ENCODE measurements at regions not wholly inside any gene's neighbourhood (a gene's known extent, or its start where the extent isn't known, plus 50 kb on each side); places are given as distances from the start of the nearest gene placed in this dataset.

DNA sequence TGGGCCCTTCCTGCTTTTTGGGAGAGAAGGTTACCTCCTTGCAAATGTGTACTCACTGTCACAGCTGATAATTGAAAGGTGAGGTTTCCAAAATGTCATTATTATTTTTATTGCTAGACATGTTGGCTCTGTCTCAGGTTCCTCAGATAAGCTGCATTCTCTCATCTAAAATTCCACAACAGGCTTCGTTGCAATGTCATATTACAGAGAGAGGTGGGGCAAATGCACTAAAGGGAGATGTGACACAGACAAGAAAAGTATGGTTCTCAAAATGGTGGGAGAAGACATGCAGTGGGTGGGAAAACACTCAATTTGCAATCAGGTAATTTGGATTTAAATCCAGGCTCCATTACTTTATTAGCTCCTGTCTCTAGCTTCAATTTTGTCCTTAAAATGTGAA, 256.4 kb upstream of the POU3F2 start:
- ATAC-seq (no peak), DNase-seq (ENCODE audit: low read depth, low spot score) (no peak), FAIRE-seq (no peak)
- intact Hi-C loops (cut with micrococcal nuclease; ENCODE audit: unreplicated experiment), result no loop called here
- H4K20me1 ChIP-seq (ENCODE audit: control insufficient read depth, insufficient read depth), result no peaks in the 10 kb centered on the region
- TF ChIP-seq ZNF207 (IDR thresholded peaks at IDR 0.05; ENCODE audit: borderline replicate concordance), result no peak
- TF ChIP-seq NFYA (IDR thresholded peaks at IDR 0.05; ENCODE audit: borderline replicate concordance, low read depth, low read length), result no peak
- no peak for TF ChIP-seq RFX5 (IDR thresholded peaks at IDR 0.05; ENCODE audit: low read depth, low read length)
- ChIA-PET CTCF (no interaction called here), SMC1A (ENCODE audit: uncharacterized antibody, unreplicated experiment) (interaction anchor here (0.6 kb wide), 1 partner anchor 17 kb away, joined by 3 read pairs; no protein-coding TSS in a partner anchor), RAD21 (ENCODE audit: unreplicated experiment) (no interaction called here), POLR2A (no interaction called here)
- H3K36me3 ChIP-seq (ENCODE audit: control insufficient read depth in 2 of 2, insufficient read depth in 2 of 2, low read length in 1 of 2), result no peaks in the 10 kb centered on the region
- no peak overlapping the region for H3K27ac ChIP-seq (ENCODE audit: control insufficient read depth, insufficient read depth)
- H3K4me3 ChIP-seq, result no peak overlapping the region
- H3K9me3 ChIP-seq (replicated peaks; ENCODE audit: control insufficient read depth, insufficient read depth, low read length), result no peaks in the 10 kb centered on the region
- no peak overlapping the region for H3K4me2 ChIP-seq (ENCODE audit: control insufficient read depth, insufficient read depth)
- WGBS (ENCODE audit: insufficient coverage, insufficient replicate concordance, low lambda C conversion rate, missing lambda C conversion rate), result 0% methylated on average over 1 of the region's 1 CpG
- in situ Hi-C loops (cut with MboI), result no loop called here
- H3K27me3 ChIP-seq (replicated peaks in 1 of 2; ENCODE audit: control insufficient read depth in 2 of 2, insufficient read depth in 2 of 2, low read length in 1 of 2), result no peaks in the 10 kb centered on the region
- H3K4me1 ChIP-seq (ENCODE audit: control insufficient read depth, insufficient read depth, low read length), result no peaks in the 10 kb centered on the region
- H2AFZ ChIP-seq (ENCODE audit: control insufficient read depth, low read depth, low read length), result no peak overlapping the region
- no peak overlapping the region for H3K9ac ChIP-seq (ENCODE audit: control insufficient read depth, insufficient read depth, low read length)
- no peaks in the 10 kb centered on the region for H3K79me2 ChIP-seq (ENCODE audit: control insufficient read depth, insufficient read depth, low read length)
- no TSS peak for BruUV-seq (replicated peaks)

DNA sequence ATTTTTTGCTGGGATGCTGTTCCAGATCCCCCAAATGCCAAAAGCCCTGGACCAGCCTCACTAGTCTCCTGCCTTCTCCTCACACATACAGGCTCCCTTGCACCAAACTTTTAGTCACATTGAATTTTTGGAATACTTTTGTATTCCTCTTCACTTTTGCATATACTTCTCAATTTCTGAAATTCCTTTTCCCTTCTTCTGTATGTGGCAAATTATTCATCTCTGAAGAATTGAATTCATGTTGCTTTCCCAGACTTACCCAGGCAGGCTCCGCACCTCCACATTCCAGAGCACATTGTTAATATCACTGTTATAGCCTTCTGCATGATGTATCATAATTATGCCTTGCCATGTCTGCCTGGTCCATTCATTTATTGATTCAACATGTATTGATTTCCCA, 255.3 kb upstream of the POU3F2 start:
- Histone ChIP-seq H2AFZ (ENCODE audit: control insufficient read depth, low read depth, low read length) (no peak overlapping the region), H3K27ac (ENCODE audit: control insufficient read depth, insufficient read depth) (no peak overlapping the region), H3K4me2 (ENCODE audit: control insufficient read depth, insufficient read depth) (no peak overlapping the region), H3K9me3 (replicated peaks; ENCODE audit: control insufficient read depth, insufficient read depth, low read length) (no peaks in the 10 kb centered on the region), H3K79me2 (ENCODE audit: control insufficient read depth, insufficient read depth, low read length) (no peaks in the 10 kb centered on the region), H3K4me3 (no peak overlapping the region), H3K9ac (ENCODE audit: control insufficient read depth, insufficient read depth, low read length) (no peak overlapping the region), H3K4me1 (ENCODE audit: control insufficient read depth, insufficient read depth, low read length) (no peaks in the 10 kb centered on the region), H3K36me3 (ENCODE audit: control insufficient read depth in 2 of 2, insufficient read depth in 2 of 2, low read length in 1 of 2) (no peaks in the 10 kb centered on the region), H4K20me1 (ENCODE audit: control insufficient read depth, insufficient read depth) (no peaks in the 10 kb centered on the region), H3K27me3 (replicated peaks in 1 of 2; ENCODE audit: control insufficient read depth in 2 of 2, insufficient read depth in 2 of 2, low read length in 1 of 2) (no peaks in the 10 kb centered on the region)
- intact Hi-C loops (cut with micrococcal nuclease; ENCODE audit: unreplicated experiment), result no loop called here
- ATAC-seq (no peak), DNase-seq (ENCODE audit: low read depth, low spot score) (no peak), FAIRE-seq (no peak)
- WGBS (ENCODE audit: insufficient coverage, insufficient replicate concordance, low lambda C conversion rate, missing lambda C conversion rate), result 88% methylated on average over 1 of the region's 1 CpG
- RAD21 ChIA-PET (ENCODE audit: unreplicated experiment), result no interaction called here
- CTCF ChIA-PET, result interaction anchor here (0.5 kb wide), 1 partner anchor 571 kb away, joined by 3 read pairs; no protein-coding TSS in a partner anchor
- in situ Hi-C loops (cut with MboI), result no loop called here
- SMC1A ChIA-PET (ENCODE audit: uncharacterized antibody, unreplicated experiment), result no interaction called here
- POLR2A ChIA-PET, result no interaction called here
- no TSS peak for BruUV-seq (replicated peaks)
- no peak for TF ChIP-seq RFX5 (IDR thresholded peaks at IDR 0.05; ENCODE audit: low read depth, low read length)

Measured in GM12878 (cell line).